Calu3 (cell line): ENCODE measurements at regions not wholly inside any gene's neighbourhood (a gene's known extent, or its start where the extent isn't known, plus 50 kb on each side); places are given as distances from the start of the nearest gene placed in this dataset.

Source experiments
- BruUV-seq: library from RNA; stranded (reverse); fragments of 400-500 nt; replicated peaks from 2 replicates; lab custom pipeline; 2021; lab: Mats Ljungman, UMichigan
- CTCF ChIA-PET: fragments of 300-600 bp; sonication (Branson Sonifier 250); formaldehyde crosslinking; loops from one replicate; lab custom pipeline; 2022; ENCODE audit warnings: antibody characterized with exemption; lab: Charles Lee
- DNase-seq: peaks from one replicate; pipeline ENCODE4 v3.0.0; 2022
- H3K27ac Mint-ChIP-seq: one replicate; pipeline ENCODE4 v1.8.0; 2022; ENCODE audit warnings: mixed read lengths; ENCODE audit not compliant: unreplicated experiment
- H3K27me3 Mint-ChIP-seq: one replicate; pipeline ENCODE4 v1.8.0; 2022; ENCODE audit warnings: mixed read lengths; ENCODE audit not compliant: unreplicated experiment
- H3K36me3 Mint-ChIP-seq: one replicate; pipeline ENCODE4 v1.8.0; 2022; ENCODE audit warnings: mild to moderate bottlenecking, moderate library complexity, mixed read lengths; ENCODE audit not compliant: insufficient read depth, unreplicated experiment
- H3K4me1 Mint-ChIP-seq: one replicate; pipeline ENCODE4 v1.8.0; 2022; ENCODE audit warnings: mild to moderate bottlenecking, low read depth, mixed read lengths; ENCODE audit not compliant: unreplicated experiment
- H3K4me3 Mint-ChIP-seq: one replicate; pipeline ENCODE4 v1.8.0; 2022; ENCODE audit warnings: mild to moderate bottlenecking, low read depth, moderate library complexity, mixed read lengths; ENCODE audit not compliant: unreplicated experiment
- H3K9me3 Mint-ChIP-seq: one replicate; pipeline ENCODE4 v1.8.0; 2022; ENCODE audit warnings: low read depth, mixed read lengths; ENCODE audit not compliant: unreplicated experiment
- CTCF ChIP-seq: fragments of 200-600 bp; IDR thresholded peaks from one replicate; pipeline ENCODE4 v1.8.0; 2022; ENCODE audit warnings: antibody characterized with exemption; ENCODE audit not compliant: unreplicated experiment
- intact Hi-C: fragments of 100-400 bp; cut with micrococcal nuclease; formaldehyde crosslinking; loops from one replicate; pipeline ENCODE4 v1.10.0; 2022; ENCODE audit not compliant: unreplicated experiment

- intact Hi-C loops: loop anchor here (5.0 kb wide), 1 partner anchor 611 kb away; no protein-coding TSS in a partner anchor
- Mint-ChIP-seq H3K36me3 (no peaks in the 10 kb centered on the region), H3K9me3 (no peaks in the 10 kb centered on the region), H3K27ac (no peak overlapping the region), H3K4me3 (no peak overlapping the region), H3K4me1 (no peaks in the 10 kb centered on the region), H3K27me3 (no peaks in the 10 kb centered on the region)
- CTCF ChIA-PET: no interaction called here
- DNase-seq: no peak
- TF ChIP-seq CTCF: no peak
- no TSS peak for BruUV-seq
Observed at GRCh38 chr11:90635886-90636285, 413.0 kb upstream of the CHORDC1 start.

- no peaks in the 10 kb centered on the region for H3K4me1 Mint-ChIP-seq
- H3K4me3 Mint-ChIP-seq: no peak overlapping the region
- no peak for TF ChIP-seq CTCF
- BruUV-seq: no TSS peak
- intact Hi-C loops: loop anchor here (5.0 kb wide), 1 partner anchor 612 kb away; no protein-coding TSS in a partner anchor
- H3K27ac Mint-ChIP-seq: no peak overlapping the region
- no peaks in the 10 kb centered on the region for H3K27me3 Mint-ChIP-seq
- CTCF ChIA-PET: no interaction called here
- no peaks in the 10 kb centered on the region for H3K36me3 Mint-ChIP-seq
- DNase-seq: no peak
- no peaks in the 10 kb centered on the region for H3K9me3 Mint-ChIP-seq
Observed at GRCh38 chr11:90635151-90635550, 412.3 kb upstream of the CHORDC1 start.

- Mint-ChIP-seq H3K9me3 (no peaks in the 10 kb centered on the region), H3K4me1 (no peaks in the 10 kb centered on the region), H3K36me3 (no peaks in the 10 kb centered on the region), H3K4me3 (no peak overlapping the region), H3K27ac (no peak overlapping the region), H3K27me3 (no peaks in the 10 kb centered on the region)
- intact Hi-C loops: no loop called here
- DNase-seq: no peak
- BruUV-seq: no TSS peak
- CTCF ChIA-PET: no interaction called here
- no peak for TF ChIP-seq CTCF
Observed at GRCh38 chr11:90630176-90630575, 407.3 kb upstream of the CHORDC1 start.

- no peaks in the 10 kb centered on the region for H3K9me3 Mint-ChIP-seq
- CTCF ChIA-PET: no interaction called here
- H3K36me3 Mint-ChIP-seq: no peaks in the 10 kb centered on the region
- no peaks in the 10 kb centered on the region for H3K27me3 Mint-ChIP-seq
- BruUV-seq: no TSS peak
- DNase-seq: no peak
- intact Hi-C loops: no loop called here
- no peaks in the 10 kb centered on the region for H3K4me1 Mint-ChIP-seq
- no peak overlapping the region for H3K4me3 Mint-ChIP-seq
- H3K27ac Mint-ChIP-seq: no peak overlapping the region
- no peak for TF ChIP-seq CTCF
Observed at GRCh38 chr11:90629229-90629806, 406.5 kb upstream of the CHORDC1 start.
